Pancreas (tissue), 10 donors: ENCODE measurements at regions not wholly inside any gene's neighbourhood (a gene's known extent, or its start where the extent isn't known, plus 50 kb on each side); places are given as distances from the start of the nearest gene placed in this dataset.
"Not testable (repeated sequence)": the region's sequence is repeated elsewhere in the genome, so short reads cannot be mapped to it uniquely, and the experiment has no call there.

Experiments used
- ATAC-seq, 4 donors: fragments of 200-7000 bp; cut with Tn5 transposase; one replicate each; pipeline versions ENCODE4 v1.8.0 to v1.9.1; 2020; ENCODE audit warnings: mild to moderate bottlenecking in 4 of 4, moderate library complexity in 4 of 4
- DNase-seq, 6 donors: peaks; one replicate each; pipeline ENCODE4 v3.0.0-alpha.2; 2020
- FAIRE-seq: peaks from 2 replicates; lab custom pipeline; 2012; peaks lifted over from hg19 to GRCh38; lab: Jason Lieb, UNC
- H3K27ac ChIP-seq, 4 donors: fragments of 200-600 bp; sonication (generic); 1 replicate in 3 of 4; 2 replicates in 1 of 4; pipeline versions ENCODE4 v1.5.0 to v1.8.0; 2020
- H3K27me3 ChIP-seq, 4 donors: fragments of 200-600 bp; one replicate each; pipeline ENCODE4 v1.8.0; 2021
- H3K36me3 ChIP-seq, 3 donors: fragments of 200-600 bp; sonication (generic) in 1 of 3; one replicate each; pipeline versions ENCODE4 v1.5.0 to v1.8.0; 2020 to 2021
- H3K4me1 ChIP-seq, 3 donors: fragments of 200-600 bp; one replicate each; pipeline ENCODE4 v1.8.0; 2021
- H3K4me3 ChIP-seq, 4 donors: fragments of 200-600 bp; sonication (generic) in 2 of 4; one replicate each; pipeline versions ENCODE4 v1.5.0 to v1.8.0; 2020 to 2021
- H3K9me3 ChIP-seq, 4 donors: fragments of 200-600 bp; one replicate each; pipeline ENCODE4 v1.8.0; 2021
- WGBS, 2 donors: extraction: QIAGEN DNeasy Blood & Tissue Kit; methylation state at CpG; one replicate each; pipeline ENCODE4 v1.1.7; 2013; 5-methylcytosine and 5-hydroxymethylcytosine counted together
- intact Hi-C, 3 donors: fragments of 100-400 bp; cut with DNase I; formaldehyde crosslinking; loops; one replicate each; pipeline versions ENCODE4 v1.11.1 to v1.14.2; 2022
- TF ChIP-seq, protein P1 (sequence below), 4 donors: fragments of 200-600 bp; sonication (generic) in 3 of 4; IDR thresholded peaks; one replicate each; pipeline versions ENCODE4 v1.5.0 to v1.8.0; 2021; ENCODE audit warnings: antibody characterized with exemption in 4 of 4
- donor health status: healthy with polysubstance abuse.
- donor health status: DM: no; HTN: no; CAD: no; lungs with moderate emphysema.
- donor health status: DM: no; HTN: no; CAD: no.
- donor health status: control.
- donor health status: control.
- donor health status: Bipolar disorder and iron deficiency.
- donor health status: DM: yes; HTN: yes; CAD: no.
- donor health status: DM: no; HTN: no; CAD: no.
- donor health status: DM: no; HTN: no; CAD: no.
- donor health status: DM: yes; HTN: yes; CAD: no.

DNA sequence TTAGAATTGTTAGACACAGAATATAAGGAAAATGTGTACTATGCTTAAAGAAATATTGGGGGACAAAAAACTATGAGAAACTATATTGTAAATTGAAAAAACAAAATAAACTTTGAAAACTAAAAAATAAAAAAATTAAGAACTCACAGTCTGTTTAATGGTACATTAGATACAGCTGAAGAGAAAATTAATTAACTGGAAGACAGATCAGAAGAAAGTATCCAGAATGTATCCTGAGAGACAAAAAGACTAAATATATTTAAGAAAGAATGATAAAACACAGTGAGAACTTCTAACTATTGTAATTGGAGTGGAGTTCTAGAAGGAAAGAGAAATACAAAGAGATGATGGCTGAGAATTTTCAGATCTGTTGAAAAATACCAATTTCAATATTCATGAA lies 57.6 kb upstream of the SH3PXD2B start:
- Histone ChIP-seq H3K27me3 (peaks cover 0 to 5% (median 0%) of the 10 kb centered on the region in 4 donors), H3K9me3 (no peaks in the 10 kb centered on the region), H3K36me3 (no peaks in the 10 kb centered on the region), H3K4me1 (no peaks in the 10 kb centered on the region), H3K27ac (no peak overlapping the region), H3K4me3 (no peak overlapping the region)
- TF ChIP-seq, protein P1, sequence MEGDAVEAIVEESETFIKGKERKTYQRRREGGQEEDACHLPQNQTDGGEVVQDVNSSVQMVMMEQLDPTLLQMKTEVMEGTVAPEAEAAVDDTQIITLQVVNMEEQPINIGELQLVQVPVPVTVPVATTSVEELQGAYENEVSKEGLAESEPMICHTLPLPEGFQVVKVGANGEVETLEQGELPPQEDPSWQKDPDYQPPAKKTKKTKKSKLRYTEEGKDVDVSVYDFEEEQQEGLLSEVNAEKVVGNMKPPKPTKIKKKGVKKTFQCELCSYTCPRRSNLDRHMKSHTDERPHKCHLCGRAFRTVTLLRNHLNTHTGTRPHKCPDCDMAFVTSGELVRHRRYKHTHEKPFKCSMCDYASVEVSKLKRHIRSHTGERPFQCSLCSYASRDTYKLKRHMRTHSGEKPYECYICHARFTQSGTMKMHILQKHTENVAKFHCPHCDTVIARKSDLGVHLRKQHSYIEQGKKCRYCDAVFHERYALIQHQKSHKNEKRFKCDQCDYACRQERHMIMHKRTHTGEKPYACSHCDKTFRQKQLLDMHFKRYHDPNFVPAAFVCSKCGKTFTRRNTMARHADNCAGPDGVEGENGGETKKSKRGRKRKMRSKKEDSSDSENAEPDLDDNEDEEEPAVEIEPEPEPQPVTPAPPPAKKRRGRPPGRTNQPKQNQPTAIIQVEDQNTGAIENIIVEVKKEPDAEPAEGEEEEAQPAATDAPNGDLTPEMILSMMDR (IDR thresholded peaks at IDR 0.05), result no peak
- FAIRE-seq (peak; percentile 43), DNase-seq (no peak), ATAC-seq (no peak)
- intact Hi-C loops, result no loop called here

DNA sequence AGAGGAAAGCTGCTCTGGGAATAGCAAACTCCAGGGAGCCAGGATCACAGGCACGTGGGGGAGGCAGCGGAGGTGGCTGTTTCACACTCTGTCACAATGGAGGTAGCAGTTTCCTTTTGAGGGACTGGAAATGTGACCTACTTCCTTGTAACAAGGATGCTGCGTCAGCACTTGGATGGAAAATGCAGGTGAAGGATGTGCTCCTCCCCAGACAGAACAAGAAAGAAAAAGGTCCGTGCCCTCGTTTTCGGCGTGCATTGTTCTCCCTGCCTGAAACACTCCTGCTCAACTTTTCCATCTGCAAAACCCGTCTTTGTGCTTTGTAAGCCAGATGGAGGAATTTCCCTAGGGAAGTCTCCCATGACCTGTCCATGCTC lies 55.1 kb upstream of the SH3PXD2B start:
- FAIRE-seq (no peak), DNase-seq (peak in 2 of 6 donors; percentile 8 to 20), ATAC-seq (no peak)
- intact Hi-C loops, result no loop called here
- H3K4me3 ChIP-seq, result no peak overlapping the region
- 59 to 61% methylated on average over 8 of the region's 8 CpGs for WGBS, 2 donors
- TF ChIP-seq, protein P1 (IDR thresholded peaks at IDR 0.05), result no peak
- no peaks in the 10 kb centered on the region for H3K36me3 ChIP-seq
- no peaks in the 10 kb centered on the region for H3K4me1 ChIP-seq
- no peak overlapping the region for H3K27ac ChIP-seq
- H3K9me3 ChIP-seq, result no peaks in the 10 kb centered on the region
- H3K27me3 ChIP-seq, result peaks cover 0 to 5% (median 0%) of the 10 kb centered on the region in 4 donors

DNA sequence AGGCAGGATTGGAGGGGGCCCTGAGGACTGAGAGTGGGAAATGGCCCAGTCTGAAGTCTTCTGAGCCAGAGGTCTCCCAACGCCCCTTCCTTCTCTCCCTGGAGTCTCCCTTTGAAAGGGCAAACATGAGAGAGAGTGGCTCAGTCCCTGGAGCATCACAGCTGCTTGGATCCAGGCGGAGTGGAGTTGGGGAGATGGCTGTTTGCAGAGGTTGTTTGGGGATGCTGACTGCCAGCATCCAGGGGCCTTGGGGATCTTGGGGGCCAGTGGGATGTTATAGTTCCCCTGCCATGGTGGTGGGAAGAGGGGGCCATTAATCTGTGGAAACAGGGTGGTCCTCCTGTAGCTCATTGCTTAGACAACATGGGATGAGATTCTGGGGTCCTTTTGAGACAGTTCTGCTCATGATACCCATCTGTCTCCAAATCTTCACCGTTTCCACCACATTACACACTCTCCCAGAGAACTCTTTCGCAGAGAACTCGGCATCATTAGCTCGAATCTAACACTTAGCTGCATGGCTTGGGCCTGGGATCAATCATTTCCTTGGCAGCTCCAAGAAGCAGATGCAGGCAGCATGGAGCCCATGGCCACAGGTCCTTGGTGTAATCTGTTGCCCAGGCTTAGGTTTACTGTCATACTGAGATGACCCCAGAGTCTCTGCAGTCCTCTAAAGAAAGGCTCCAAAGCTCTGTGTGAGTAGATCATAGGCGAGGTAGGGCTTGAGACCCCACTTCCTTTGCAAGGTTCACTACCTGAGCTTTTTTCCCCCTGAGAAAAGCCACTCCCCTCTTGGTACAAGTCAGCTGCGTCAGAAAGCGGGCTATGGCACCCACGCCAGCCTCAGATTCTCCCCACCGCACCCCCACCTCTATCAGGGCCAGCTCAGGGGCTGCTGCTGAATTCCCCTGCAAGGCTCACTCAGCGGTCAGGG lies 54.4 kb upstream of the SH3PXD2B start:
- ATAC-seq, result no peak
- no peak overlapping the region for H3K4me3 ChIP-seq
- peaks cover 0 to 5% (median 0%) of the 10 kb centered on the region in 4 donors for H3K27me3 ChIP-seq
- no peaks in the 10 kb centered on the region for H3K36me3 ChIP-seq
- intact Hi-C loops, result no loop called here
- peak in 2 of 6 donors; percentile 1 to 46 for DNase-seq
- no peaks in the 10 kb centered on the region for H3K4me1 ChIP-seq
- 71 to 80% methylated on average over 12 of the region's 12 CpGs for WGBS, 2 donors
- H3K9me3 ChIP-seq, result no peaks in the 10 kb centered on the region
- TF ChIP-seq, protein P1 (IDR thresholded peaks at IDR 0.05), result no peak
- H3K27ac ChIP-seq, result no peak overlapping the region
- no peak for FAIRE-seq

DNA sequence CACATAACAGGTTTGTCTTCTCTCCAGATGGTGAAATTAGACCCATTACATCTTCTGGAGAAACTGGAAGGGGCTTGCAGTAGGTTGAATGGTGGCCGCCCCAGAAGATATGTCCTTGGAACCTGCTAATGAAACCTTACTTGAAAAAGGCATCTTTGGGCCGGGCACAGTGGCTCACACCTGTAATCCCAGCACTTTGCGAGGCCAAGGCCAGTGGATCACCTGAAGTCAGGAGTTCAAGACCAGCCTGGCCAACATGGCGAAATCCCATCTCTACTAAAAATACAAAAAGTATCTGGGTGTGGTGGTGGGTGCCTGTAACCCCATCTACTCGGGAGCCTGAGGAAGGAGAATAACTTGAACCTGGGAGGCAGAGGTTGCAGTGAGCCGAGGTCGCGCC lies 53.2 kb upstream of the SH3PXD2B start:
- ATAC-seq, FAIRE-seq, H3K9me3 ChIP-seq, intact Hi-C loops, H3K27ac ChIP-seq, H3K36me3 ChIP-seq, H3K27me3 ChIP-seq, H3K4me3 ChIP-seq, H3K4me1 ChIP-seq: not testable (repeated sequence)
- peak in 2 of 6 donors; percentile 7 to 16 for DNase-seq
- 79 to 87% methylated on average over 8 of the region's 8 CpGs for WGBS, 2 donors

DNA sequence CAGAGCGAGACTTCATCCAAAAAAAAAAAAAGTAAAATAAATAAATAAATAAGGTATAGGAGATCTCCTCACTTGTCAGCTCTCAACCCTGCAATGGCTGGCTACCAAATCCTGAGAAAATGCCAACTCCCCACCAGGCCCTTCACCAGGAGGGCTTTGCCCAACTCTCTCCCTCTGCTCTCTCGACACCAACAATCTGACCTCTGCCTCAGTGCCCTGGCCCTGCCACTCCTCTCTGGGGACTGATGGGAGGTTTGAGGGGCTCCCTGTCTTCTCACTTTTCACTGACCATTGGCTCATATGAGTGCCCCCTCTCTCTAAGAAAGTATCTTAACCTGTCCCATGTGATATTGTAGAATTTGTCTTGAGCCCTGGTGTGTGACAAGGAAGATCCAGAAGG lies 52.6 kb upstream of the SH3PXD2B start:
- ATAC-seq (no peak), FAIRE-seq (no peak), DNase-seq (peak in 2 of 6 donors; percentile 1 to 2)
- TF ChIP-seq, protein P1 (IDR thresholded peaks at IDR 0.05), result no peak
- Histone ChIP-seq H3K27me3 (no peaks in the 10 kb centered on the region), H3K4me3 (no peak overlapping the region), H3K9me3 (no peaks in the 10 kb centered on the region), H3K27ac (no peak overlapping the region), H3K4me1 (no peaks in the 10 kb centered on the region), H3K36me3 (no peaks in the 10 kb centered on the region)
- 89 to 94% methylated on average over 2 of the region's 2 CpGs for WGBS, 2 donors
- intact Hi-C loops, result no loop called here
